HPDE6-E6E7 (cell line): ENCODE measurements at regions not wholly inside any gene's neighbourhood (a gene's known extent, or its start where the extent isn't known, plus 50 kb on each side); places are given as distances from the start of the nearest gene placed in this dataset.

ENCODE experiments used
- DNase-seq: peaks from one replicate; pipeline ENCODE4 v3.0.0; 2011; ENCODE audit warnings: missing footprints; ENCODE audit errors: extremely low spot score

GRCh38 chr10:78737883-78738856 is 330.6 kb upstream of the ZMIZ1 start:
- no peak for DNase-seq

GRCh38 chr10:78738861-78739260 is 329.9 kb upstream of the ZMIZ1 start:
- no peak for DNase-seq

- DNase-seq, result no peak
These were observed 329.2 kb upstream of the ZMIZ1 start for GRCh38 chr10:78739444-78740053.

GRCh38 chr10:78740976-78741915 is 327.5 kb upstream of the ZMIZ1 start:
- DNase-seq, result no peak

- no peak for DNase-seq
These were observed 326.4 kb upstream of the ZMIZ1 start for GRCh38 chr10:78742406-78742729.

- DNase-seq, result no peak
These were observed 325.8 kb upstream of the ZMIZ1 start for GRCh38 chr10:78742730-78743615.

GRCh38 chr10:78744056-78744455 is 324.7 kb upstream of the ZMIZ1 start:
- no peak for DNase-seq

GRCh38 chr10:78744491-78745090 is 324.2 kb upstream of the ZMIZ1 start:
- DNase-seq, result no peak

GRCh38 chr10:78745441-78745840 is 323.3 kb upstream of the ZMIZ1 start:
- DNase-seq, result no peak

GRCh38 chr10:78746155-78746763 is 322.5 kb upstream of the ZMIZ1 start:
- no peak for DNase-seq

- no peak for DNase-seq
These were observed 321.1 kb upstream of the ZMIZ1 start for GRCh38 chr10:78747401-78748234.

GRCh38 chr10:78748235-78748533 is 320.6 kb upstream of the ZMIZ1 start:
- no peak for DNase-seq

- DNase-seq, result no peak
These were observed 319.6 kb upstream of the ZMIZ1 start for GRCh38 chr10:78749200-78749599.

GRCh38 chr10:78749898-78750297 is 318.9 kb upstream of the ZMIZ1 start:
- DNase-seq, result no peak

- DNase-seq, result no peak
These were observed 318.3 kb upstream of the ZMIZ1 start for GRCh38 chr10:78750418-78750817.

GRCh38 chr10:78751716-78752115 is 317.1 kb upstream of the ZMIZ1 start:
- DNase-seq, result no peak

- no peak for DNase-seq
These were observed 316.5 kb upstream of the ZMIZ1 start for GRCh38 chr10:78752221-78752620.

- DNase-seq, result no peak
These were observed 316.1 kb upstream of the ZMIZ1 start for GRCh38 chr10:78752708-78753107.

- no peak for DNase-seq
These were observed 314.3 kb upstream of the ZMIZ1 start for GRCh38 chr10:78754269-78755062.
